OCI-LY1 (cell line): ENCODE measurements at regions not wholly inside any gene's neighbourhood (a gene's known extent, or its start where the extent isn't known, plus 50 kb on each side); places are given as distances from the start of the nearest gene placed in this dataset.

Source experiments
- H2AFZ ChIP-seq: fragments of 200-600 bp; sonication (generic), shearing (Covaris generic); 2 replicates; pipeline ENCODE4 v1.6.0; 2014; ENCODE audit warnings: antibody characterized with exemption, mild to moderate bottlenecking, low read length
- H3F3A ChIP-seq: fragments of 200-600 bp; sonication (generic), shearing (Covaris generic); 2 replicates; pipeline ENCODE4 v1.6.0; 2014; ENCODE audit warnings: mild to moderate bottlenecking, antibody characterized with exemption, low read length, moderate library complexity; ENCODE audit not compliant: insufficient read depth
- H3K27ac ChIP-seq: fragments of 200-600 bp; sonication (generic); 2 replicates; pipeline ENCODE4 v1.5.1; 2014; ENCODE audit warnings: low read length, mixed run types, mild to moderate bottlenecking, low read depth; ENCODE audit not compliant: poor library complexity, severe bottlenecking
- H3K27me3 ChIP-seq: fragments of 200-600 bp; sonication (generic); 2 replicates; pipeline ENCODE4 v1.6.0; 2014; ENCODE audit warnings: antibody characterized with exemption, mild to moderate bottlenecking, low read length, moderate library complexity; ENCODE audit not compliant: insufficient read depth
- H3K36me3 ChIP-seq: fragments of 200-600 bp; sonication (generic); 2 replicates; pipeline ENCODE4 v1.6.1; 2014; ENCODE audit warnings: mild to moderate bottlenecking, antibody characterized with exemption, low read length, moderate library complexity, mixed read lengths; ENCODE audit not compliant: insufficient read depth
- H3K4me1 ChIP-seq: fragments of 200-600 bp; sonication (generic); 2 replicates; pipeline ENCODE4 v1.5.1; 2014; ENCODE audit warnings: mild to moderate bottlenecking, low read length, moderate library complexity; ENCODE audit not compliant: insufficient read depth, severe bottlenecking
- H3K4me2 ChIP-seq: fragments of 200-600 bp; sonication (generic), shearing (Covaris generic); 2 replicates; pipeline ENCODE4 v1.6.1; 2014; ENCODE audit warnings: low read length
- H3K4me3 ChIP-seq: fragments of 200-600 bp; sonication (generic); 2 replicates; pipeline ENCODE4 v1.5.1; 2014; ENCODE audit warnings: low read length, low read depth, mild to moderate bottlenecking, mixed read lengths; ENCODE audit not compliant: poor library complexity, severe bottlenecking
- H3K79me2 ChIP-seq: fragments of 200-600 bp; shearing (Covaris generic); 2 replicates; pipeline ENCODE4 v1.6.1; 2016; ENCODE audit warnings: mixed run types, low read length, mixed read lengths; ENCODE audit not compliant: insufficient read depth
- H3K9ac ChIP-seq: fragments of 200-600 bp; sonication (generic), shearing (Covaris generic); 2 replicates; pipeline ENCODE4 v1.6.1; 2014; ENCODE audit warnings: mild to moderate bottlenecking, low read length, mixed read lengths
- H3K9me2 ChIP-seq: fragments of 200-600 bp; sonication (generic), shearing (Covaris generic); 2 replicates; pipeline ENCODE4 v1.6.1; 2014; ENCODE audit warnings: low read depth, mild to moderate bottlenecking, low read length, mixed read lengths
- H3K9me3 ChIP-seq: fragments of 200-600 bp; shearing (Covaris generic); 2 replicates; pipeline ENCODE4 v1.6.1; 2014; ENCODE audit warnings: low read length, mixed read lengths
- H4K20me1 ChIP-seq: fragments of 200-600 bp; sonication (generic), shearing (Covaris generic); 2 replicates; pipeline ENCODE4 v1.6.0; 2016; ENCODE audit warnings: mild to moderate bottlenecking, low read length; ENCODE audit not compliant: insufficient read depth
- CTCF ChIP-seq: fragments of 200-600 bp; sonication (generic), shearing (Covaris generic); IDR thresholded peaks from 2 replicates; pipeline ENCODE4 v1.5.1; 2017; ENCODE audit warnings: mild to moderate bottlenecking, antibody characterized with exemption, low read length, moderate library complexity, mixed read lengths
- EZH2 ChIP-seq: fragments of 200-600 bp; sonication (generic), shearing (Covaris generic); IDR thresholded peaks from 2 replicates; pipeline ENCODE4 v1.8.0; 2017; ENCODE audit warnings: borderline replicate concordance, mixed run types, mild to moderate bottlenecking, antibody characterized with exemption, low read length, moderate library complexity, mixed read lengths

GRCh38 chr6:105882828-105883227, 203.3 kb upstream of the PRDM1 start:
- Histone ChIP-seq H3K9me2 (no peaks in the 10 kb centered on the region), H3K4me3 (no peak overlapping the region), H4K20me1 (no peaks in the 10 kb centered on the region), H3K4me2 (no peak overlapping the region), H3K27ac (no peak overlapping the region), H3K9ac (no peak overlapping the region), H3K79me2 (no peaks in the 10 kb centered on the region), H3F3A (no peaks in the 10 kb centered on the region), H3K36me3 (no peaks in the 10 kb centered on the region), H3K4me1 (peaks cover 3% of the 10 kb centered on the region), H3K27me3 (no peaks in the 10 kb centered on the region), H3K9me3 (no peaks in the 10 kb centered on the region), H2AFZ (no peak overlapping the region)
- TF ChIP-seq EZH2 (no peak), CTCF (no peak)

- H3K4me1 ChIP-seq = peaks cover 3% of the 10 kb centered on the region
- no peak overlapping the region for H3K9ac ChIP-seq
- no peaks in the 10 kb centered on the region for H3F3A ChIP-seq
- H3K79me2 ChIP-seq = no peaks in the 10 kb centered on the region
- H2AFZ ChIP-seq = no peak overlapping the region
- no peaks in the 10 kb centered on the region for H4K20me1 ChIP-seq
- H3K36me3 ChIP-seq = no peaks in the 10 kb centered on the region
- TF ChIP-seq EZH2 (no peak), CTCF (no peak)
- no peaks in the 10 kb centered on the region for H3K9me3 ChIP-seq
- H3K4me2 ChIP-seq = no peak overlapping the region
- no peaks in the 10 kb centered on the region for H3K9me2 ChIP-seq
- H3K27ac ChIP-seq = no peak overlapping the region
- H3K4me3 ChIP-seq = no peak overlapping the region
- H3K27me3 ChIP-seq = no peaks in the 10 kb centered on the region
Observed at GRCh38 chr6:105882121-105882803, 203.9 kb upstream of the PRDM1 start.

- H3K9me2 ChIP-seq = no peaks in the 10 kb centered on the region
- TF ChIP-seq EZH2 = no peak
- no peak for TF ChIP-seq CTCF
- no peaks in the 10 kb centered on the region for H3K27me3 ChIP-seq
- H3K27ac ChIP-seq = no peak overlapping the region
- no peak overlapping the region for H2AFZ ChIP-seq
- no peak overlapping the region for H3K4me3 ChIP-seq
- H3K4me1 ChIP-seq = peaks cover 3% of the 10 kb centered on the region
- H3K79me2 ChIP-seq = no peaks in the 10 kb centered on the region
- H3K36me3 ChIP-seq = no peaks in the 10 kb centered on the region
- H4K20me1 ChIP-seq = no peaks in the 10 kb centered on the region
- no peaks in the 10 kb centered on the region for H3K9me3 ChIP-seq
- no peak overlapping the region for H3K4me2 ChIP-seq
- H3K9ac ChIP-seq = no peak overlapping the region
- no peaks in the 10 kb centered on the region for H3F3A ChIP-seq
Observed at GRCh38 chr6:105881608-105882007, 204.5 kb upstream of the PRDM1 start.
